ENCODE measurements at regions not wholly inside any gene's neighbourhood (a gene's known extent, or its start where the extent isn't known, plus 50 kb on each side); places are given as distances from the start of the nearest gene placed in this dataset.

- Mint-ChIP-seq H3K36me3 (ENCODE audit: low read depth) (no peaks in the 10 kb centered on the region), H3K9me3 (no peaks in the 10 kb centered on the region), H3K4me1 (no peaks in the 10 kb centered on the region), H3K4me3 (no peak overlapping the region), H3K27me3 (ENCODE audit: low read depth, poor library complexity) (peaks cover 13% of the 10 kb centered on the region), H3K27ac (no peak overlapping the region)
- TF ChIP-seq, protein P1, sequence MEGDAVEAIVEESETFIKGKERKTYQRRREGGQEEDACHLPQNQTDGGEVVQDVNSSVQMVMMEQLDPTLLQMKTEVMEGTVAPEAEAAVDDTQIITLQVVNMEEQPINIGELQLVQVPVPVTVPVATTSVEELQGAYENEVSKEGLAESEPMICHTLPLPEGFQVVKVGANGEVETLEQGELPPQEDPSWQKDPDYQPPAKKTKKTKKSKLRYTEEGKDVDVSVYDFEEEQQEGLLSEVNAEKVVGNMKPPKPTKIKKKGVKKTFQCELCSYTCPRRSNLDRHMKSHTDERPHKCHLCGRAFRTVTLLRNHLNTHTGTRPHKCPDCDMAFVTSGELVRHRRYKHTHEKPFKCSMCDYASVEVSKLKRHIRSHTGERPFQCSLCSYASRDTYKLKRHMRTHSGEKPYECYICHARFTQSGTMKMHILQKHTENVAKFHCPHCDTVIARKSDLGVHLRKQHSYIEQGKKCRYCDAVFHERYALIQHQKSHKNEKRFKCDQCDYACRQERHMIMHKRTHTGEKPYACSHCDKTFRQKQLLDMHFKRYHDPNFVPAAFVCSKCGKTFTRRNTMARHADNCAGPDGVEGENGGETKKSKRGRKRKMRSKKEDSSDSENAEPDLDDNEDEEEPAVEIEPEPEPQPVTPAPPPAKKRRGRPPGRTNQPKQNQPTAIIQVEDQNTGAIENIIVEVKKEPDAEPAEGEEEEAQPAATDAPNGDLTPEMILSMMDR (IDR thresholded peaks at IDR 0.05) = no peak
- DNase-seq = no peak
Measured at GRCh38 chr11:80435345-80435744, 994.5 kb upstream of the TENM4 start.

DNA sequence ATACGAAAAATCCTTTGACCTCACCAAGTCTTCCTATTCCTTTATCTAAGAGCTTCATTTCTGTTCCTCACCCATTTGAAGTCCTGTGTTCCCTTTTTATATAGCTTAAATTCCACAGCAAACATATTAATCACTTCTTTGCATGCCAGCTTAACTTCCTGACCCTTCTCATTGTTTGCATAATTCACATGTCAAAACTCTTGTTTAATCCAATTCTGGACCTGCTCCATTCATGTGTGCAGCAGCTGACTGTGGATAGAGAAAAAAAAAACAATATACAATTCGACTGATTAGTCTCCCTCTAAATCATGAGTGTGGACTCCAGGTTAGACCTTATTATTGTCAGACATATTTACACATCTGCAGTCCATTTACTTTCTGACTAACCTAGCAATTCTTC, 991.2 kb upstream of the TENM4 start:
- DNase-seq = no peak
- no peak overlapping the region for H3K4me3 Mint-ChIP-seq
- peaks cover 11% of the 10 kb centered on the region for H3K27me3 Mint-ChIP-seq (ENCODE audit: low read depth, poor library complexity)
- TF ChIP-seq, protein P1 (IDR thresholded peaks at IDR 0.05) = no peak
- no peaks in the 10 kb centered on the region for H3K9me3 Mint-ChIP-seq
- no peak overlapping the region for H3K27ac Mint-ChIP-seq
- no peaks in the 10 kb centered on the region for H3K36me3 Mint-ChIP-seq (ENCODE audit: low read depth)
- H3K4me1 Mint-ChIP-seq = no peaks in the 10 kb centered on the region

DNA sequence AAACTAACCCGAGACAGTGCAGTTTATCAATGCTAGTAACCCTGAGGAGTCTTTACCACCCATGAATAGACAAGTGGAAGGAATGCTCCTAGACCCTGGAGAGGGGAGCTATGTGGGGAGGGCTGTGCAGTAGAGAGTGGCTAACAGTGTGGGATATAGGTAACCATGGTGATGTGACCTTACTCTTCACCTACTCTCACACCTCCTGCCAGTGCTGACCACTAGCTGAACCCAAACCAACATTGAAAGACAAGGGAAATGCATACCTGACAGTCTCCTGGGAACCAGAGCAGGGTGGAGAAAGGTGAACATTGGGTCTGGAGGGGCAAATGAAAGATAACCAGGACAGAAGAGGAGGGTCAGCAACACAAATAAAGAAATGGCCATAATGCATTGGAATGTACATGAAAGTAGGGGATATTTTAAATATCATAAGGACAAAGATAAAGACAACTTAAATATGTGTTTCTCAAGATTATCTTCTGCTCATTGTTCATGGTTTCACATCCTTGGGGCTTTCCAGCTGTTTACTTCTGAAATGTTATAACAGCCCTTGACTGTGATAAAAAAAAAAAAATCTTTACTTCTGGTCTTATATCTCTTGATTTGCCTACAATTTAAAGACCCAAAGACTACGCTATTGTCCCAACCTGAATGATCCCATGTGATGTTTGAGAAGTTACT, 983.3 kb upstream of the TENM4 start:
- no peaks in the 10 kb centered on the region for H3K36me3 Mint-ChIP-seq (ENCODE audit: low read depth)
- TF ChIP-seq, protein P1 (IDR thresholded peaks at IDR 0.05) = no peak
- no peak overlapping the region for H3K27ac Mint-ChIP-seq
- peaks cover 6% of the 10 kb centered on the region for H3K4me1 Mint-ChIP-seq
- no peak for DNase-seq
- no peaks in the 10 kb centered on the region for H3K9me3 Mint-ChIP-seq
- H3K27me3 Mint-ChIP-seq (ENCODE audit: low read depth, poor library complexity) = no peaks in the 10 kb centered on the region
- no peak overlapping the region for H3K4me3 Mint-ChIP-seq

DNA sequence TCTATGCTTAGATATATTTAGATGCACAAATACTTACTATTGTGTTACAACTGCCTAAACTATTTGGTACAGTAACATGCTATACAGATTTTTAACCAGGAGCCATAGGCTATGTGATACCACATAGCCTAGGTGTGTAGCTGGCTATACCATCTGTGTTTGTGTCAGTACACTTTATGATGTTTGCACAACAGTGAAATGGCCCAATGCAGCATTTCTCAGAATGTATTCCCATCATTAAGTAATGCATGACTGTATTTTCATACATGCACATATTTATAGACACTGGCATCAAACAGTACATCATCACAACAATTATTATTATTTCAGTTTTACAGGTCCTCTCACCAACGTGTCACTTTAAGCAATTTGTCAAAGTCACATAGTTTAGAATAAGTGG, 979.5 kb upstream of the TENM4 start:
- Mint-ChIP-seq H3K4me3 (no peak overlapping the region), H3K27ac (no peak overlapping the region), H3K27me3 (ENCODE audit: low read depth, poor library complexity) (no peaks in the 10 kb centered on the region), H3K4me1 (peaks cover 6% of the 10 kb centered on the region), H3K36me3 (ENCODE audit: low read depth) (no peaks in the 10 kb centered on the region), H3K9me3 (no peaks in the 10 kb centered on the region)
- DNase-seq = no peak
- TF ChIP-seq, protein P1 (IDR thresholded peaks at IDR 0.05) = no peak

DNA sequence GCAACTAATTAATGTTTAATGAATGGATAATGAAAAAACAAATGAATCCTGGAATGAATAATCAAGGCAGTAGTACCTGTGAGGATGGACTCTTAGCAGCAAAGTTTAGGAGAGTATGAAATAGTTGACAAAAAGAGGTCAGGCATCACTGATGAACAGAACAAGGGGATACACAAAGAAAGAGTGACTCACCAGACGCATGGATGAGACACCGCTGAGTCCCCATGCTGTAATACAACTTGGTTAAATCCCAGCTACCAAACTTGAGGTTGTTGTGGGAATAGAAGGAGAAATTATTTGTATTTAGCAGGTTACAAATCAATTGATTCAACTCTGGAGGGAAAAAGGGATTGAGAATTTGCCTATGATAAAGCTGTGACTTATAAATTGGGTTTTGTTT, 976.9 kb upstream of the TENM4 start:
- Mint-ChIP-seq H3K27me3 (ENCODE audit: low read depth, poor library complexity) (no peaks in the 10 kb centered on the region), H3K4me3 (no peak overlapping the region), H3K4me1 (no peaks in the 10 kb centered on the region), H3K27ac (no peak overlapping the region), H3K9me3 (no peaks in the 10 kb centered on the region), H3K36me3 (ENCODE audit: low read depth) (no peaks in the 10 kb centered on the region)
- TF ChIP-seq, protein P1 (IDR thresholded peaks at IDR 0.05) = no peak
- no peak for DNase-seq

- Mint-ChIP-seq H3K4me3 (no peak overlapping the region), H3K4me1 (no peaks in the 10 kb centered on the region), H3K27me3 (ENCODE audit: low read depth, poor library complexity) (no peaks in the 10 kb centered on the region), H3K36me3 (ENCODE audit: low read depth) (no peaks in the 10 kb centered on the region), H3K9me3 (peaks cover 10% of the 10 kb centered on the region), H3K27ac (no peak overlapping the region)
- no peak for DNase-seq
- TF ChIP-seq, protein P1 (IDR thresholded peaks at IDR 0.05) = no peak
Measured at GRCh38 chr11:80415580-80415979, 974.8 kb upstream of the TENM4 start.

Data from nephron progenitor cell (in vitro differentiated cells).